Smooth muscle cell (in vitro differentiated cells): ENCODE measurements at regions not wholly inside any gene's neighbourhood (a gene's known extent, or its start where the extent isn't known, plus 50 kb on each side); places are given as distances from the start of the nearest gene placed in this dataset.

Experiments
- DNase-seq: peaks from one replicate; lab custom pipeline; 2025; ENCODE audit not compliant: unreplicated experiment; lab: John Stamatoyannopoulos, UW
- H2AFZ ChIP-seq: fragments of 200-600 bp; sonication (generic); 2 replicates; pipeline ENCODE4 v1.6.0; 2016; ENCODE audit warnings: antibody characterized with exemption, low read depth, mild to moderate bottlenecking
- H3F3A ChIP-seq: fragments of 200-600 bp; sonication (generic); 2 replicates; pipeline ENCODE4 v1.6.0; 2017; ENCODE audit warnings: antibody characterized with exemption, low read depth
- H3K27ac ChIP-seq: fragments of 200-600 bp; sonication (generic); 2 replicates; pipeline ENCODE4 v1.5.1; 2016; ENCODE audit warnings: low read depth, mild to moderate bottlenecking
- H3K27me3 ChIP-seq: fragments of 200-600 bp; sonication (generic); 2 replicates; pipeline ENCODE4 v1.6.1; 2016; ENCODE audit warnings: low read depth, mild to moderate bottlenecking
- H3K36me3 ChIP-seq: fragments of 200-600 bp; sonication (generic); 2 replicates; pipeline ENCODE4 v1.5.1; 2016; ENCODE audit warnings: low read depth
- H3K4me1 ChIP-seq: fragments of 200-600 bp; sonication (generic); 2 replicates; pipeline ENCODE4 v1.5.1; 2016; ENCODE audit warnings: low read depth
- H3K4me2 ChIP-seq: fragments of 200-600 bp; sonication (generic); 2 replicates; pipeline ENCODE4 v1.6.0; 2016; ENCODE audit warnings: mild to moderate bottlenecking
- H3K4me3 ChIP-seq: fragments of 200-600 bp; sonication (generic); 2 replicates; pipeline ENCODE4 v1.5.1; 2016; ENCODE audit warnings: mild to moderate bottlenecking
- H3K79me2 ChIP-seq: fragments of 200-600 bp; sonication (generic); 2 replicates; pipeline ENCODE4 v1.6.0; 2016; ENCODE audit warnings: low read depth, mild to moderate bottlenecking
- H3K9ac ChIP-seq: fragments of 200-600 bp; sonication (generic); 2 replicates; pipeline ENCODE4 v1.6.0; 2016; ENCODE audit warnings: low read depth
- H3K9me3 ChIP-seq: fragments of 200-600 bp; sonication (generic); replicated peaks from 2 replicates; pipeline ENCODE4 v1.5.1; 2016; ENCODE audit warnings: low read depth
- H4K20me1 ChIP-seq: fragments of 200-600 bp; sonication (generic); 2 replicates; pipeline ENCODE4 v1.6.0; 2016; ENCODE audit warnings: low read depth
- WGBS: methylation state at CpG from one replicate; pipeline ENCODE4 v1.1.7; 2016; ENCODE audit warnings: low lambda C conversion rate; 5-methylcytosine and 5-hydroxymethylcytosine counted together
- TF ChIP-seq, protein P1 (sequence below): fragments of 200-600 bp; sonication (generic); IDR thresholded peaks from 2 replicates; pipeline ENCODE4 v1.5.1; 2017; ENCODE audit warnings: borderline replicate concordance, mild to moderate bottlenecking, antibody characterized with exemption; ENCODE audit not compliant: insufficient read depth, poor library complexity, severe bottlenecking

DNA sequence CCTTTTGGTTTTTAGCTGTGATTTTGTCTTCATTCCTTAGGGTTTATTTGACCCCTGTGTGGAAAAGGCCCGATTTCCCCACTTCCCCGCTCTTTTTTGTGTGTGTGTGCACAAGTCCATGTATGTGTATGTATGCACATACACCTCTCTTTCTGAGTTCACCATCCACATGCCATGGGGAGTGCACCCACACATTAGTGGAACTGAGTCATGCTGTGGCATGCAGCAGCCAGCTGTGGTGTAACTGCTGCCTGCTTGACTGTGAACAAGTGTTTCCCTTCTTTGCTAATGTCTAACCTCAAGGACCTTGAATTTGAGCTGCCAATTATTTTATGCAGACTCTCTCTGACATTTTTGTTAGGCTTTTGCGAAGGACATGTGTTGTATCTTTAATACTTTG is 434.9 kb upstream of the TPM1 start:
- Histone ChIP-seq H3K4me3 (no peak overlapping the region), H3K27me3 (no peaks in the 10 kb centered on the region), H3K79me2 (peaks cover 8% of the 10 kb centered on the region), H2AFZ (no peak overlapping the region), H3K36me3 (no peaks in the 10 kb centered on the region), H3K4me1 (no peaks in the 10 kb centered on the region), H3K9ac (no peak overlapping the region), H3K4me2 (peak overlapping the region; percentile 20), H3K9me3 (no peaks in the 10 kb centered on the region), H3F3A (peaks cover 11% of the 10 kb centered on the region), H4K20me1 (peaks cover 4% of the 10 kb centered on the region), H3K27ac (peak overlapping the region; percentile 74)
- 91% methylated on average over 3 of the region's 3 CpGs for WGBS
- TF ChIP-seq, protein P1, sequence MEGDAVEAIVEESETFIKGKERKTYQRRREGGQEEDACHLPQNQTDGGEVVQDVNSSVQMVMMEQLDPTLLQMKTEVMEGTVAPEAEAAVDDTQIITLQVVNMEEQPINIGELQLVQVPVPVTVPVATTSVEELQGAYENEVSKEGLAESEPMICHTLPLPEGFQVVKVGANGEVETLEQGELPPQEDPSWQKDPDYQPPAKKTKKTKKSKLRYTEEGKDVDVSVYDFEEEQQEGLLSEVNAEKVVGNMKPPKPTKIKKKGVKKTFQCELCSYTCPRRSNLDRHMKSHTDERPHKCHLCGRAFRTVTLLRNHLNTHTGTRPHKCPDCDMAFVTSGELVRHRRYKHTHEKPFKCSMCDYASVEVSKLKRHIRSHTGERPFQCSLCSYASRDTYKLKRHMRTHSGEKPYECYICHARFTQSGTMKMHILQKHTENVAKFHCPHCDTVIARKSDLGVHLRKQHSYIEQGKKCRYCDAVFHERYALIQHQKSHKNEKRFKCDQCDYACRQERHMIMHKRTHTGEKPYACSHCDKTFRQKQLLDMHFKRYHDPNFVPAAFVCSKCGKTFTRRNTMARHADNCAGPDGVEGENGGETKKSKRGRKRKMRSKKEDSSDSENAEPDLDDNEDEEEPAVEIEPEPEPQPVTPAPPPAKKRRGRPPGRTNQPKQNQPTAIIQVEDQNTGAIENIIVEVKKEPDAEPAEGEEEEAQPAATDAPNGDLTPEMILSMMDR = no peak
- no peak for DNase-seq

- peaks cover 14% of the 10 kb centered on the region for H3K79me2 ChIP-seq
- WGBS = 87% methylated on average over 6 of the region's 6 CpGs
- H3K27ac ChIP-seq = no peak overlapping the region
- no peak overlapping the region for H3K4me3 ChIP-seq
- H3K4me2 ChIP-seq = no peak overlapping the region
- H3K9me3 ChIP-seq = no peaks in the 10 kb centered on the region
- no peaks in the 10 kb centered on the region for H3K27me3 ChIP-seq
- H4K20me1 ChIP-seq = peaks cover 7% of the 10 kb centered on the region
- H3K4me1 ChIP-seq = no peaks in the 10 kb centered on the region
- H3K9ac ChIP-seq = no peak overlapping the region
- no peak for DNase-seq
- peaks cover 11% of the 10 kb centered on the region for H3F3A ChIP-seq
- H2AFZ ChIP-seq = no peak overlapping the region
- no peaks in the 10 kb centered on the region for H3K36me3 ChIP-seq
- TF ChIP-seq, protein P1 = no peak
Observed at GRCh38 chr15:62608369-62608768, 434.2 kb upstream of the TPM1 start.

DNA sequence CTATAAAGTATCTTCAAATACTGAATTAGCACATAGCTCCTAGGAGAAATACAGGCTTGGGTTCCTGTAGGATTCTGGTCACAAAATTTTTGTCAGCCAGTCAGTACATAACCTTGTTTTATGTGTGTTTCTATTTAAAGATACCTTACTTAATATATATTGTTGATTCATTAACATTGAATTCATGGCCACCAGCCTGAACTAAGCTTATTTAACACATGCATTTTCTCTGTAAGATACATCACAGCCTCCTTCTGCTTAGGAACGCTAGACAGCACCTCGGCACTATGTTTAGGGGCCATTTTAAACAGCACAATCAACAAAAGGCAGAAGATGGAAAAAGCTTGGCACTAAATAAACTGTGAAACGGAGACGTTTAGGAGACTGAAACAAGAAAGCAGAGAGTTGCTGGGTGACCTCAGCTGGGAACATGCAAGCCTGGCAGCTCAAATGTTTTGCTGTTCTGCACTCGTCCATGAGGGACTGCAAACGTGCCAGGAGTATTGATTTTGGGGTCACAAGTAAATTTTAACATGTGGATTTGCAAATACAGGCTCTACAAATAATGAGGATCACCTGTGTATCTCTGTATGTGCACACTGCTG is 432.2 kb upstream of the TPM1 start:
- Histone ChIP-seq H3K9ac (no peak overlapping the region), H2AFZ (no peak overlapping the region), H3K9me3 (no peaks in the 10 kb centered on the region), H3K4me1 (no peaks in the 10 kb centered on the region), H3K36me3 (no peaks in the 10 kb centered on the region), H3K79me2 (peaks cover 11% of the 10 kb centered on the region), H3K4me3 (no peak overlapping the region), H3K27me3 (no peaks in the 10 kb centered on the region), H3K4me2 (no peak overlapping the region), H4K20me1 (peaks cover 7% of the 10 kb centered on the region), H3F3A (peaks cover 10% of the 10 kb centered on the region), H3K27ac (no peak overlapping the region)
- TF ChIP-seq, protein P1 = no peak
- no peak for DNase-seq
- 76% methylated on average over 6 of the region's 6 CpGs for WGBS

DNA sequence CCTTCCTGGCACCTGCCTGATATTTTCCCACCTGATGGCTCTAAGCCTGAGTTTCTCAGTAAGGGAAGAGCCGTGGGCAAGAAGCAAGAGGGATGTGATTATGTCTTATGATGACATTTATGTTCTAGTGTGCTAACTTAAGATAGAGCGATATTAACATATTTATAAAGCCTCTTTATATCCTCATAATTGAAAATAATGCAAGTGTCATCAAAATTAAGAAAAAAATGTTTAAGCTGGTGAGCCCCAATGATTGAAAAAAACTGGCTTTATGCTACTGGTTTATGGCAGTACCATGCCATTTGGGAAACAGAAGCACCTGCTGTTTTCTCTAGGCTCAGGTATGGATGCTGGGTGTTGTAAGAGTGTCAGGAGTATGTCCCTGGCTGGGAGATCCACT is 431.5 kb upstream of the TPM1 start:
- H3K9ac ChIP-seq = no peak overlapping the region
- no peaks in the 10 kb centered on the region for H3K36me3 ChIP-seq
- no peaks in the 10 kb centered on the region for H3K27me3 ChIP-seq
- peaks cover 7% of the 10 kb centered on the region for H4K20me1 ChIP-seq
- no peak overlapping the region for H2AFZ ChIP-seq
- no peak overlapping the region for H3K4me2 ChIP-seq
- no peak overlapping the region for H3K4me3 ChIP-seq
- H3K9me3 ChIP-seq = no peaks in the 10 kb centered on the region
- TF ChIP-seq, protein P1 = no peak
- H3K4me1 ChIP-seq = no peaks in the 10 kb centered on the region
- H3K79me2 ChIP-seq = peaks cover 11% of the 10 kb centered on the region
- H3F3A ChIP-seq = peaks cover 8% of the 10 kb centered on the region
- no peak for DNase-seq
- H3K27ac ChIP-seq = no peak overlapping the region
- 100% methylated on average over 2 of the region's 2 CpGs for WGBS
